ENCODE measurements at regions not wholly inside any gene's neighbourhood (a gene's known extent, or its start where the extent isn't known, plus 50 kb on each side); places are given as distances from the start of the nearest gene placed in this dataset.
"Not testable (repeated sequence)": the region's sequence is repeated elsewhere in the genome, so short reads cannot be mapped to it uniquely, and the experiment has no call there.

GRCh38 chrX:47302396-47302795 is 68.0 kb upstream of the ZNF157 start:
- Histone ChIP-seq H3K27me3 (ENCODE audit: control insufficient read depth, insufficient read depth, low read length) (no peaks in the 10 kb centered on the region), H3K4me3 (ENCODE audit: low read depth, low read length) (no peak overlapping the region), H3K36me3 (ENCODE audit: control insufficient read depth, insufficient read depth, low read length) (no peaks in the 10 kb centered on the region)
- TF ChIP-seq CTCF (IDR thresholded peaks at IDR 0.05; ENCODE audit: insufficient read depth, low read length, poor library complexity, severe bottlenecking): no peak
- no peak for DNase-seq (ENCODE audit: low read depth)

DNA sequence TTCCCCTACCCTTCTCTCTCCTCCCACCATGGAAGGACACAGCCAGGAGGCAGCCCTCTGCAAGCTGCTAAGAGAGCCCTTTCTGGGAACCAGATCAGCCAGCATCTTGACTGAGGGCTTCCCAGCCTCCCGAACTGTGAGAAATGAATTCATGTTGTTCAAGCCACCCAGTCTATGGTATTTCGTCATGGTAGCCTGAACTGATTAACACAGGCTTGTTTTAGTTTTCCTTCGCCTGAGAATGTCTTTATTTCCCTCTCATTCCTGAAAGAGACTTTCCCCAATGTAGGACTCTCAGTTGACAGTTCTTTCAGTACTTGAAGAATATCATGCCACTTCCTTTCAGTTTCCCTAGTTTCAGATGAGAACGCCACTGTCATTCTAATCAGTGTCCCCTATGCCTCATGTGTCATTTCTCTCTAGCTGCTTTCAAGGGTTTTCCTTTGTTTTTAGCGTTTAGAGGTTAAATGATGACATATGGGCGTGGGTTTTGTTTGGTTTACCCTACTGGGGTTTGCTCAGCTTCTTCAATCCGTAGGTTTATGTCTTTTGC is 63.8 kb upstream of the ZNF157 start:
- not testable (repeated sequence) for H3K27me3 ChIP-seq (ENCODE audit: control insufficient read depth, insufficient read depth, low read length); H3K4me3 ChIP-seq (ENCODE audit: low read depth, low read length); DNase-seq (ENCODE audit: low read depth); H3K36me3 ChIP-seq (ENCODE audit: control insufficient read depth, insufficient read depth, low read length)

DNA sequence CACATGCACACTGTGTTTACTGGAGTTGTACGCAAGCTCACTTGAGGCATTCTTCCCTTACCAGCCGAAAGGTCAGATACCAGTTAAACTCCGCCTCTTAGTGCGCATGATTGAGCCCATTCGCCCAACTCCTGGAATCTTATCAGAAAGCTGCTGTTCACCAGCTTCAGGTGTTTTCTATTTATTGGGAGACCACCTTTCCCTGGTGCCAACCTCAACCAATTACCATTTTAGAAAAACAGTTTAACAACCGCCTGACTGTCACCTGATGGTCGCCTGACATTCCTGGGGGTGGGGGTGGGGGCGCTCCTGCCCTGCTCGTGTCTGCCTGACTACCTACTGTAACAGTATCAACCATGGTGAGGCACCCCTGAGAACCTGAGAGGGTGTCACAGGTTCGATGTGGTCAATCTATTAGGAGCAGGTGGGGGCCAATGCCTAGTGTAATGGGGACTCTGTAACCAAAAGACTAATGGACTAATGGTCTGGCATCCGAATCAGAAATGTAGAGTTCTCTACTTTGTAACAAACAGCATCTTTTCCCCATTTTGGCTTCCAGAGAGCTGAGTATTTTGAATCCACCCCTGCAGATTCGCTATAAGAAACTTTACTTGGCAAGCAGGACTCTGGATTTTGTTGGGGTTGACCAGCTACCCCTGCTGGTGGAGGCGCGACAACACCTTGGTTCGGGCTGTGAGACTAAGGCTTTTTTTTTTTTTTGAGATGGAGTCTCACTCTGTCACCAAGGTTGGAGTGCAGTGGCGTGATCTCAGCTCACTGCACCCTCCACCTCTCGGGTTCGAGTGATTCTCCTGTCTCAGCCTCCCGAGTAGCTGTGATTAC is 58.2 kb upstream of the ZNF157 start:
- Histone ChIP-seq H3K36me3 (ENCODE audit: control insufficient read depth, insufficient read depth, low read length) (no peaks in the 10 kb centered on the region), H3K27me3 (ENCODE audit: control insufficient read depth, insufficient read depth, low read length) (no peaks in the 10 kb centered on the region), H3K4me3 (ENCODE audit: low read depth, low read length) (no peak overlapping the region)
- TF ChIP-seq CTCF (IDR thresholded peaks at IDR 0.05; ENCODE audit: insufficient read depth, low read length, poor library complexity, severe bottlenecking): peak; percentile 60
- DNase-seq (ENCODE audit: low read depth): peak; percentile 23

DNA sequence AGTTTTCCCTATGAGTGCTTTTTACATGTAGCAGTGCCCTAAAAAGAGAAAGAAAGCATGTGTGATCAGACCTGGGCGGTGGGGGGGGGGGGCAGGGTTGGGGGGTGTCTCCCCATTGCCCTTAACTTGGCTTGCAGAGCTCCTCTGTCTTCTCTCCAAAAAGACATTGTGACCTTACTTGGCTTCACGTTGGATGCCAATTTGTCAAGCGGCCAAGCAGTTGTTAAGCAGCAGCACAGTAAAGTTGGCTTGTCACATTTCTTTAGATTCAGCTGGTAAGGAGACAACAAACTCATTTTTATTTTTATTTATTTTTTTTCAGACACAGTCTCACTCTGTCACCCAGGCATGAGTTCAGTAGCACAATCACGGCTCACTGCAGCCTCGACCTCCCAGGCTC is 57.3 kb upstream of the ZNF157 start:
- Histone ChIP-seq H3K27me3 (ENCODE audit: control insufficient read depth, insufficient read depth, low read length) (no peaks in the 10 kb centered on the region), H3K36me3 (ENCODE audit: control insufficient read depth, insufficient read depth, low read length) (no peaks in the 10 kb centered on the region), H3K4me3 (ENCODE audit: low read depth, low read length) (no peak overlapping the region)
- no peak for DNase-seq (ENCODE audit: low read depth)
- no peak for TF ChIP-seq CTCF (IDR thresholded peaks at IDR 0.05; ENCODE audit: insufficient read depth, low read length, poor library complexity, severe bottlenecking)

DNA sequence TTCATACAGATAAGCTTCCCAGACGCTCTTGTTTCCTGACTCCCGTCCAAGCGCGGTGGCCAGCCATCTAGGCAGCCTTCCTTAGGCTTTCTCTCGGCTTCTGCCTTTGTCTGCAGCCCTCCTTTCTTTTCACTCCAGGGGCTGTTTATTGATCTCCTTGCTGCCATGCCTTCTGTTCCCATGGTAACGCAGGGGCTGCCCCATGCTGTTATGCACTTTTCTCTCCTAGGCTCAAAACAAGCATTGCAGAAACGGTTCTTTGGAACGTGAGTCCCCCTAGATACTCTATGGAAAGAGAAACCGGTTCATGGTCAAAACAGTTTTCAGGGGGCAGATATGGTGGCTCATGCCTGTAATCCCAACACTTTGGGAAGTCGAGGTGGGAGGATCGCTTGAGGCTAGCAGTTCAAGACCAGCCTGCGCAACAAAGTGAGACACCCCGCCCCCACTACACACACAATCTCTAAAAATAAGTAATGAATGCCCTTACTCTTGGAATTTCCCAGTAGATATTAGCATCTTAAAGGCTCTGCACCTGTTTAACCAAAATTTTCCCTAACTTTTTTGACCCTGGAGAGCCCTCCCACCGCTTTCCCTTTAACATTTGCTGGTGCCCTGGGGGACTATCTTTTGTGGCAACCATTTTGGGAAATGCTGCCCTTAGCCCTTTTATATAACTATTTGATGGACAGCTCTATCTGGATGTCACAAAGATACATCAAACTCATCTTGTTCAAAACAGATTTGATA is 53.9 kb upstream of the ZNF157 start:
- Histone ChIP-seq H3K36me3 (ENCODE audit: control insufficient read depth, insufficient read depth, low read length) (no peaks in the 10 kb centered on the region), H3K4me3 (ENCODE audit: low read depth, low read length) (no peak overlapping the region), H3K27me3 (ENCODE audit: control insufficient read depth, insufficient read depth, low read length) (no peaks in the 10 kb centered on the region)
- no peak for TF ChIP-seq CTCF (IDR thresholded peaks at IDR 0.05; ENCODE audit: insufficient read depth, low read length, poor library complexity, severe bottlenecking)
- no peak for DNase-seq (ENCODE audit: low read depth)
